ENCODE measurements at regions not wholly inside any gene's neighbourhood (a gene's known extent, or its start where the extent isn't known, plus 50 kb on each side); places are given as distances from the start of the nearest gene placed in this dataset.

- BruUV-seq (replicated peaks), result no TSS peak
- no peaks in the 10 kb centered on the region for H3K79me2 ChIP-seq (ENCODE audit: insufficient read depth, low read depth, low read length)
- H4K20me1 ChIP-seq (ENCODE audit: insufficient read depth, low read length), result no peaks in the 10 kb centered on the region
- DNase-seq (ENCODE audit: low spot score), result no peak
- no peaks in the 10 kb centered on the region for H3K9me3 ChIP-seq (ENCODE audit: low read length)
- no peaks in the 10 kb centered on the region for H3K9me2 ChIP-seq (ENCODE audit: insufficient read depth, low read length)
- H3K36me3 ChIP-seq (ENCODE audit: insufficient read depth, low read length), result no peaks in the 10 kb centered on the region
- intact Hi-C loops (cut with micrococcal nuclease; ENCODE audit: unreplicated experiment), result no loop called here
- TF ChIP-seq CTCF (conservative IDR thresholded peaks at IDR 0.05; ENCODE audit: low read length), result no peak
- TF ChIP-seq EZH2phosphoT487 (IDR thresholded peaks at IDR 0.05; ENCODE audit: borderline replicate concordance, low read depth, low read length), result no peak
- ChIA-PET POLR2A (no interaction called here), CTCF (ENCODE audit: unreplicated experiment) (no interaction called here)
- no peak overlapping the region for H3K27ac ChIP-seq (ENCODE audit: low read depth, low read length, poor library complexity, severe bottlenecking)
- H3K4me3 ChIP-seq (ENCODE audit: low read depth, low read length, poor library complexity, severe bottlenecking), result no peak overlapping the region
- no peak overlapping the region for H2AFZ ChIP-seq (ENCODE audit: low read length)
- H3K4me2 ChIP-seq (ENCODE audit: low read length), result no peak overlapping the region
- no peaks in the 10 kb centered on the region for H3K4me1 ChIP-seq (ENCODE audit: insufficient read depth, low read length, poor library complexity, severe bottlenecking)
These were observed 286.8 kb upstream of the CTNNB1 start for GRCh38 chr3:40912461-40912860.

- Histone ChIP-seq H2AFZ (ENCODE audit: low read length) (no peak overlapping the region), H3K27ac (ENCODE audit: low read depth, low read length, poor library complexity, severe bottlenecking) (no peak overlapping the region), H3K4me3 (ENCODE audit: low read depth, low read length, poor library complexity, severe bottlenecking) (no peak overlapping the region), H3K9me2 (ENCODE audit: insufficient read depth, low read length) (no peaks in the 10 kb centered on the region), H4K20me1 (ENCODE audit: insufficient read depth, low read length) (no peaks in the 10 kb centered on the region), H3K4me2 (ENCODE audit: low read length) (no peak overlapping the region), H3K9me3 (ENCODE audit: low read length) (no peaks in the 10 kb centered on the region), H3K4me1 (ENCODE audit: insufficient read depth, low read length, poor library complexity, severe bottlenecking) (no peaks in the 10 kb centered on the region), H3K79me2 (ENCODE audit: insufficient read depth, low read depth, low read length) (no peaks in the 10 kb centered on the region), H3K36me3 (ENCODE audit: insufficient read depth, low read length) (no peaks in the 10 kb centered on the region)
- no peak for DNase-seq (ENCODE audit: low spot score)
- CTCF ChIA-PET (ENCODE audit: unreplicated experiment), result no interaction called here
- POLR2A ChIA-PET, result interaction anchor here (0.6 kb wide), 1 partner anchor 522 kb away, joined by 4 read pairs; no protein-coding TSS in a partner anchor
- intact Hi-C loops (cut with micrococcal nuclease; ENCODE audit: unreplicated experiment), result no loop called here
- TF ChIP-seq CTCF (conservative IDR thresholded peaks at IDR 0.05; ENCODE audit: low read length) (no peak), EZH2phosphoT487 (IDR thresholded peaks at IDR 0.05; ENCODE audit: borderline replicate concordance, low read depth, low read length) (no peak)
- no TSS peak for BruUV-seq (replicated peaks)
These were observed 286.1 kb upstream of the CTNNB1 start for GRCh38 chr3:40913192-40913591.

- Histone ChIP-seq H3K4me1 (ENCODE audit: insufficient read depth, low read length, poor library complexity, severe bottlenecking) (no peaks in the 10 kb centered on the region), H2AFZ (ENCODE audit: low read length) (no peak overlapping the region), H3K27ac (ENCODE audit: low read depth, low read length, poor library complexity, severe bottlenecking) (no peak overlapping the region), H3K36me3 (ENCODE audit: insufficient read depth, low read length) (no peaks in the 10 kb centered on the region), H3K4me3 (ENCODE audit: low read depth, low read length, poor library complexity, severe bottlenecking) (no peak overlapping the region), H3K9me2 (ENCODE audit: insufficient read depth, low read length) (no peaks in the 10 kb centered on the region), H4K20me1 (ENCODE audit: insufficient read depth, low read length) (no peaks in the 10 kb centered on the region), H3K9me3 (ENCODE audit: low read length) (no peaks in the 10 kb centered on the region), H3K79me2 (ENCODE audit: insufficient read depth, low read depth, low read length) (no peaks in the 10 kb centered on the region), H3K4me2 (ENCODE audit: low read length) (no peak overlapping the region)
- intact Hi-C loops (cut with micrococcal nuclease; ENCODE audit: unreplicated experiment), result no loop called here
- TF ChIP-seq EZH2phosphoT487 (IDR thresholded peaks at IDR 0.05; ENCODE audit: borderline replicate concordance, low read depth, low read length) (no peak), CTCF (conservative IDR thresholded peaks at IDR 0.05; ENCODE audit: low read length) (no peak)
- CTCF ChIA-PET (ENCODE audit: unreplicated experiment), result no interaction called here
- no TSS peak for BruUV-seq (replicated peaks)
- POLR2A ChIA-PET, result interaction anchor here (0.6 kb wide), 1 partner anchor 522 kb away, joined by 4 read pairs; no protein-coding TSS in a partner anchor
- no peak for DNase-seq (ENCODE audit: low spot score)
These were observed 285.7 kb upstream of the CTNNB1 start for GRCh38 chr3:40913641-40914040.

Measured in OCI-LY7 (cell line).